Pancreas (tissue), 10 donors: ENCODE measurements at regions not wholly inside any gene's neighbourhood (a gene's known extent, or its start where the extent isn't known, plus 50 kb on each side); places are given as distances from the start of the nearest gene placed in this dataset.

ENCODE experiments used
- ATAC-seq, 4 donors: fragments of 200-7000 bp; cut with Tn5 transposase; one replicate each; pipeline versions ENCODE4 v1.8.0 to v1.9.1; 2020; ENCODE audit warnings: mild to moderate bottlenecking in 4 of 4, moderate library complexity in 4 of 4
- DNase-seq, 6 donors: peaks; one replicate each; pipeline ENCODE4 v3.0.0-alpha.2; 2020
- FAIRE-seq: peaks from 2 replicates; lab custom pipeline; 2012; peaks lifted over from hg19 to GRCh38; lab: Jason Lieb, UNC
- H3K27ac ChIP-seq, 4 donors: fragments of 200-600 bp; sonication (generic); 1 replicate in 3 of 4; 2 replicates in 1 of 4; pipeline versions ENCODE4 v1.5.0 to v1.8.0; 2020
- H3K27me3 ChIP-seq, 4 donors: fragments of 200-600 bp; one replicate each; pipeline ENCODE4 v1.8.0; 2021
- H3K36me3 ChIP-seq, 3 donors: fragments of 200-600 bp; sonication (generic) in 1 of 3; one replicate each; pipeline versions ENCODE4 v1.5.0 to v1.8.0; 2020 to 2021
- H3K4me1 ChIP-seq, 3 donors: fragments of 200-600 bp; one replicate each; pipeline ENCODE4 v1.8.0; 2021
- H3K4me3 ChIP-seq, 4 donors: fragments of 200-600 bp; sonication (generic) in 2 of 4; one replicate each; pipeline versions ENCODE4 v1.5.0 to v1.8.0; 2020 to 2021
- H3K9me3 ChIP-seq, 4 donors: fragments of 200-600 bp; one replicate each; pipeline ENCODE4 v1.8.0; 2021
- WGBS, 2 donors: extraction: QIAGEN DNeasy Blood & Tissue Kit; methylation state at CpG; one replicate each; pipeline ENCODE4 v1.1.7; 2013; 5-methylcytosine and 5-hydroxymethylcytosine counted together
- intact Hi-C, 3 donors: fragments of 100-400 bp; cut with DNase I; formaldehyde crosslinking; loops; one replicate each; pipeline versions ENCODE4 v1.11.1 to v1.14.2; 2022
- TF ChIP-seq, protein P1 (sequence below), 4 donors: fragments of 200-600 bp; sonication (generic) in 3 of 4; IDR thresholded peaks; one replicate each; pipeline versions ENCODE4 v1.5.0 to v1.8.0; 2021; ENCODE audit warnings: antibody characterized with exemption in 4 of 4
- donor health status: healthy with polysubstance abuse.
- donor health status: DM: no; HTN: no; CAD: no; lungs with moderate emphysema.
- donor health status: DM: no; HTN: no; CAD: no.
- donor health status: control.
- donor health status: control.
- donor health status: Bipolar disorder and iron deficiency.
- donor health status: DM: yes; HTN: yes; CAD: no.
- donor health status: DM: no; HTN: no; CAD: no.
- donor health status: DM: no; HTN: no; CAD: no.
- donor health status: DM: yes; HTN: yes; CAD: no.

DNA sequence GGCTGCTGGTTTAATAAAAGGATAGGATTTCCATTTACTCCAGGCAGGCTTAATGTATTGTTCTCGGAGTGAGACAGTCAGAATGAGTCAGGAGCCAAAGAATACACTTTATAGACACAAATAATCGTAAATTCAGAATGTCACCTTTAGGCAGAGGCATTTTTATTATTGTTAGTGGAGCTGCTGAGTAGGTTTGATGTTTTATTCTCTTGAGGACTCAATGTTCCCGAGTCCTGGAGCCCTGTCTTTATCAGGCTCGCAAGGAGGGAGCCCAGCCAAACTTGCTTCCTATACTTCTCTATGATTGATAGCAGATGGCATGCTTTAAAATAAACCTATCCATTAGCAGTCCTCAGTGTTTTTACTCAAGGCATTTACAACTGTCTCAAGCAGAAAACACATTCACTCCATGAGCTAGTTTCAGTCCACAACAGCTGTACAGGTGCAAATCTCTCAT, 492.3 kb upstream of the ZEB2 start:
- Histone ChIP-seq H3K4me3 (no peak overlapping the region), H3K36me3 (no peaks in the 10 kb centered on the region), H3K27me3 (no peaks in the 10 kb centered on the region), H3K27ac (no peak overlapping the region), H3K9me3 (no peaks in the 10 kb centered on the region), H3K4me1 (no peaks in the 10 kb centered on the region)
- ATAC-seq (no peak), DNase-seq (no peak), FAIRE-seq (no peak)
- TF ChIP-seq, protein P1, sequence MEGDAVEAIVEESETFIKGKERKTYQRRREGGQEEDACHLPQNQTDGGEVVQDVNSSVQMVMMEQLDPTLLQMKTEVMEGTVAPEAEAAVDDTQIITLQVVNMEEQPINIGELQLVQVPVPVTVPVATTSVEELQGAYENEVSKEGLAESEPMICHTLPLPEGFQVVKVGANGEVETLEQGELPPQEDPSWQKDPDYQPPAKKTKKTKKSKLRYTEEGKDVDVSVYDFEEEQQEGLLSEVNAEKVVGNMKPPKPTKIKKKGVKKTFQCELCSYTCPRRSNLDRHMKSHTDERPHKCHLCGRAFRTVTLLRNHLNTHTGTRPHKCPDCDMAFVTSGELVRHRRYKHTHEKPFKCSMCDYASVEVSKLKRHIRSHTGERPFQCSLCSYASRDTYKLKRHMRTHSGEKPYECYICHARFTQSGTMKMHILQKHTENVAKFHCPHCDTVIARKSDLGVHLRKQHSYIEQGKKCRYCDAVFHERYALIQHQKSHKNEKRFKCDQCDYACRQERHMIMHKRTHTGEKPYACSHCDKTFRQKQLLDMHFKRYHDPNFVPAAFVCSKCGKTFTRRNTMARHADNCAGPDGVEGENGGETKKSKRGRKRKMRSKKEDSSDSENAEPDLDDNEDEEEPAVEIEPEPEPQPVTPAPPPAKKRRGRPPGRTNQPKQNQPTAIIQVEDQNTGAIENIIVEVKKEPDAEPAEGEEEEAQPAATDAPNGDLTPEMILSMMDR (IDR thresholded peaks at IDR 0.05) = no peak
- 51 to 66% methylated on average over 4 of the region's 4 CpGs for WGBS, 2 donors
- intact Hi-C loops = no loop called here

DNA sequence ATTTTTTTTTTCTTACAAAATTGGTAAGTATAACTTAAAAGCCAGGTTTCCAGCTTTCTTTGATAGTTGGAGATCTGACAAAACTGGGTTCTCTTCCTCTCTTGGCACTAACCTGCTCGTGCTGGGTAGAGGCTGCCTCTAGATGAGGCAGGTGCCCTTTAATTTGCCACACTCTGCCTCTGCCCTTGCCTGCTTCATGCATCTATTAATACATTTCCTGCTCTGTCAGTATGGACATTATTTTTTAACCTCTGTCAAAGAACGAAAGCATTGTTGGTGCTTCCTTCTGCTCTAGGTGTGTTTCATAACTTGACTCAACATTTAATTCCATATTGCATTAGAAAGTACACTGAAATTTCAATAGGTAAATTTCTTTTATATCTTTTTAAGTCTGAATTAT, 490.7 kb upstream of the ZEB2 start:
- intact Hi-C loops = no loop called here
- DNase-seq = no peak
- Histone ChIP-seq H3K27me3 (no peaks in the 10 kb centered on the region), H3K4me3 (no peak overlapping the region), H3K27ac (no peak overlapping the region), H3K9me3 (no peaks in the 10 kb centered on the region), H3K4me1 (no peaks in the 10 kb centered on the region), H3K36me3 (no peaks in the 10 kb centered on the region)
- TF ChIP-seq, protein P1 (IDR thresholded peaks at IDR 0.05) = no peak
- FAIRE-seq = no peak
- WGBS, 2 donors = 84% methylated on average over 2 of the region's 2 CpGs
- no peak for ATAC-seq

DNA sequence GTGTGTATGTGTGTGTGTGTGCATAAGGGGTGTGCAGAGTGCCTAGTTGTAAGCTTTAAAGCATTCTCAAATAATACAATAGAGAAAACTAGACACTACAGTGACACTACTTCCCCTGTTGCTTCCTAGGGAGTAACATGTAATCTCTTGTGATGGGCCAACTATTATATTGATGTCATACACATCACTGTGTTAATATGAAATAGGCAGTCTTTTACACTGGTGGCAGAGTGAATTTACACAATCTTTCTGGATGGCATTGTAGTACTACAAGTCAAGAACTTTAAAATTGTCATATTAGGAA, 488.0 kb upstream of the ZEB2 start:
- no peaks in the 10 kb centered on the region for H3K9me3 ChIP-seq
- H3K27me3 ChIP-seq = no peaks in the 10 kb centered on the region
- H3K36me3 ChIP-seq = no peaks in the 10 kb centered on the region
- H3K4me1 ChIP-seq = no peaks in the 10 kb centered on the region
- ATAC-seq (no peak), DNase-seq (no peak), FAIRE-seq (no peak)
- H3K27ac ChIP-seq = no peak overlapping the region
- TF ChIP-seq, protein P1 (IDR thresholded peaks at IDR 0.05) = no peak
- intact Hi-C loops = no loop called here
- H3K4me3 ChIP-seq = no peak overlapping the region

DNA sequence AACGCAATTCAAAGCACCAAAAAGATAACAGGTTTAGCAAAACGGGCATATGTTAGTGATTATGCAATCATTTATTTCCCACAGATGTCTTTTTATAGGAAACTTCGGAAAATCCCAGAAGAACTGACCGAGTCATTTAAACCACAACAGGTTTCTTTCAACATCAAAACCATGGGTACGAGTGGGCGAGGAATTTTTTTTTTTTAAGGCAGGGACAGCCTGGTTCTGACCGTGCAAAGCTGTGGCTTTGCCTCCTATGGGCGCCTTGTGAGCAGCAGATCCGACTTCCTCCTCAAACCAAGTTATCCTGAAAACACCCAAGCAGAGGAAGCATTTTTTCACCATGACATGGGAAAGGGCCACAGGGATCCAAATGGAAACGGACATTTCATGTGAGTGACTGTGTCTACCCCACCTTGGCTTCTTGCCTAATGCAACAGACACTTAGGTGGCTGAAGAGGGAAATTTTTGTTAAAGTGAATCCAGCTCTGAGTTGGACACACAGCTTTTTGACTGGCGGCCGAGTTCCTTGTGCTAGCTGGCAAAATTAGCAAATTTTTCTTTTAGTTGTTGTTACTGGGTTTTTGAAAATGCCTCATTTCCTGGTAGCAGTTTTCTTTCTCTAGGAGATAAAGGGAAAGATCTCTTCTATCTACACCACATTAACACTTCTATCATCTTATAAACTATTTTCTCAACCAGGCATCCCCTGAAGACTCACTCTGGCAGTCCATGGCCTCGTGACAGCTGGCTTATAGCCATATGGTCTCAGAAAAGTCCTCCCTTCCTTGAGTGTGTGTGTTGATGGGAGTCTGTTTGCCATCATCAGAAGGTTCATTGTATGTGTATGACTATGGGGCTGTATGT, 487.4 kb upstream of the ZEB2 start:
- Histone ChIP-seq H3K27ac (no peak overlapping the region), H3K36me3 (no peaks in the 10 kb centered on the region), H3K4me1 (no peaks in the 10 kb centered on the region), H3K27me3 (no peaks in the 10 kb centered on the region), H3K9me3 (no peaks in the 10 kb centered on the region), H3K4me3 (no peak overlapping the region)
- intact Hi-C loops = no loop called here
- DNase-seq = no peak
- TF ChIP-seq, protein P1 (IDR thresholded peaks at IDR 0.05) = no peak
- ATAC-seq = no peak
- WGBS, 2 donors = 80 to 85% methylated on average over 13 of the region's 13 CpGs
- FAIRE-seq = no peak

DNA sequence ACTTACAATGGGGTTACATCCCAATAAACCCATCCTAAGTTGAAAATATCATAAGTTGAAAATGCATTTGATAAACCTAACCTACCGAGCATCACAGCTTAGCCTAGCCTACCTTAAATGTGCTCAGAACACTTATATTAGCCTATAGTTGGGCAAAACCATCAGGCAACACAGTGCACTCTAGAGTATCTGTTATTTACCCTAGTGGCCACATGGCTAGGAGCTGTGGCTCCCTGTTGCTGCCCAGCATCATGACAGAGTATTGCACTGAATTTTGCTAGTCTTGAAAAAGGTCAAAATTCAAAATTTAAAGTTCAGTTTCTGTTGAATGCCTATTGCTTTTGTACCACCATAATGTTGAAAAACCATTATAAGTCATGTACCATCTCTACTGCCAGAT, 482.7 kb upstream of the ZEB2 start:
- TF ChIP-seq, protein P1 (IDR thresholded peaks at IDR 0.05) = no peak
- Histone ChIP-seq H3K27ac (no peak overlapping the region), H3K9me3 (no peaks in the 10 kb centered on the region), H3K36me3 (no peaks in the 10 kb centered on the region), H3K27me3 (no peaks in the 10 kb centered on the region), H3K4me1 (no peaks in the 10 kb centered on the region), H3K4me3 (no peak overlapping the region)
- DNase-seq = no peak
- FAIRE-seq = no peak
- no peak for ATAC-seq
- 79 to 97% methylated on average over 1 of the region's 1 CpG for WGBS, 2 donors
- intact Hi-C loops = no loop called here
